Body of pancreas (tissue), 4 donors: ENCODE measurements at regions not wholly inside any gene's neighbourhood (a gene's known extent, or its start where the extent isn't known, plus 50 kb on each side); places are given as distances from the start of the nearest gene placed in this dataset.

Experiments used
- ATAC-seq: fragments of 150-250 bp; one replicate; pipeline ENCODE4 v1.9.1; 2016
- DNase-seq, 4 donors: peaks; one replicate each; pipeline ENCODE4 v3.0.0-alpha.2; 2019
- H3K27ac ChIP-seq, 4 donors: fragments of 200-600 bp; sonication (generic); 1 replicate in 3 of 4; 2 replicates in 1 of 4; pipeline versions ENCODE4 v1.5.1 to v1.6.1; 2016 to 2019; ENCODE audit warnings: mild to moderate bottlenecking in 1 of 4, mixed read lengths in 1 of 4, moderate library complexity in 1 of 4
- H3K27me3 ChIP-seq, 2 donors: fragments of 200-600 bp; sonication (generic); one replicate each; pipeline ENCODE4 v1.6.0; 2016; ENCODE audit warnings: mild to moderate bottlenecking in 1 of 2
- H3K36me3 ChIP-seq, 2 donors: fragments of 200-600 bp; sonication (generic); replicated peaks in 1 of 2; 2 replicates each; pipeline ENCODE4 v1.5.1; 2016; ENCODE audit warnings: low read depth in 2 of 2; ENCODE audit not compliant: insufficient read depth in 1 of 2
- H3K4me1 ChIP-seq: fragments of 200-600 bp; sonication (generic); one replicate; pipeline ENCODE4 v1.6.0; 2016
- H3K4me3 ChIP-seq, 2 donors: fragments of 200-600 bp; sonication (generic); 1 replicate in 1 of 2; 2 replicates in 1 of 2; pipeline ENCODE4 v1.5.1; 2016 to 2019
- H3K9me3 ChIP-seq, 3 donors: fragments of 200-600 bp; sonication (generic); 1 replicate in 2 of 3; 2 replicates in 1 of 3; pipeline ENCODE4 v1.5.1; 2016
- CTCF ChIP-seq, 7 experiments: fragments of 450-650 bp in 4 of 7; fragments of 200-600 bp in 3 of 7; sonication (generic) in 3 of 7; IDR thresholded peaks; one replicate each; pipeline ENCODE4 v1.5.1; 2016 to 2019; ENCODE audit warnings: antibody characterized with exemption in 7 of 7
- POLR2A ChIP-seq, 3 donors: fragments of 450-650 bp; IDR thresholded peaks; one replicate each; pipeline ENCODE4 v1.6.1; 2016; ENCODE audit warnings: antibody characterized with exemption in 3 of 3, mild to moderate bottlenecking in 2 of 3
- WGBS, 2 donors: methylation state at CpG; one replicate each; pipeline ENCODE4 v1.1.5; 2017; 5-methylcytosine and 5-hydroxymethylcytosine counted together
- intact Hi-C: fragments of 100-400 bp; cut with DNase I; formaldehyde crosslinking; loops from one replicate; pipeline ENCODE4 v1.15.1; 2023

GRCh38 chr20:19083136-19083621 is 129.3 kb upstream of the SLC24A3 start:
- Histone ChIP-seq H3K36me3 (no peaks in the 10 kb centered on the region), H3K27me3 (no peaks in the 10 kb centered on the region), H3K27ac (no peak overlapping the region), H3K4me3 (no peak overlapping the region), H3K4me1 (no peaks in the 10 kb centered on the region), H3K9me3 (no peaks in the 10 kb centered on the region)
- DNase-seq: no peak
- TF ChIP-seq POLR2A (IDR thresholded peaks at IDR 0.05) (no peak), CTCF (IDR thresholded peaks at IDR 0.05) (no peak)
- intact Hi-C loops: no loop called here
- no peak for ATAC-seq
- 67 to 70% methylated on average over 8 of the region's 8 CpGs for WGBS, 2 donors

GRCh38 chr20:19090332-19090731 is 122.1 kb upstream of the SLC24A3 start:
- Histone ChIP-seq H3K9me3 (no peaks in the 10 kb centered on the region), H3K27ac (no peak overlapping the region), H3K4me1 (no peaks in the 10 kb centered on the region), H3K4me3 (no peak overlapping the region), H3K36me3 (no peaks in the 10 kb centered on the region), H3K27me3 (no peaks in the 10 kb centered on the region)
- WGBS, 2 donors: 23 to 27% methylated on average over 5 of the region's 5 CpGs
- DNase-seq: no peak
- no peak for ATAC-seq
- intact Hi-C loops: no loop called here
- no peak for TF ChIP-seq CTCF (IDR thresholded peaks at IDR 0.05)
- TF ChIP-seq POLR2A (IDR thresholded peaks at IDR 0.05): no peak

GRCh38 chr20:19094959-19095541 is 117.4 kb upstream of the SLC24A3 start:
- H3K27ac ChIP-seq: no peak overlapping the region
- H3K27me3 ChIP-seq: no peaks in the 10 kb centered on the region
- no peaks in the 10 kb centered on the region for H3K36me3 ChIP-seq
- no peak overlapping the region for H3K4me3 ChIP-seq
- no peaks in the 10 kb centered on the region for H3K4me1 ChIP-seq
- intact Hi-C loops: no loop called here
- ATAC-seq (no peak), DNase-seq (no peak)
- 56 to 58% methylated on average over 5 of the region's 5 CpGs for WGBS, 2 donors
- no peaks in the 10 kb centered on the region for H3K9me3 ChIP-seq
- TF ChIP-seq POLR2A (IDR thresholded peaks at IDR 0.05): no peak
- no peak for TF ChIP-seq CTCF (IDR thresholded peaks at IDR 0.05)

GRCh38 chr20:19095762-19096161 is 116.7 kb upstream of the SLC24A3 start:
- WGBS, 2 donors: 58% methylated on average over 4 to 5 of the region's 5 CpGs
- no peaks in the 10 kb centered on the region for H3K36me3 ChIP-seq
- DNase-seq: no peak
- H3K4me1 ChIP-seq: no peaks in the 10 kb centered on the region
- intact Hi-C loops: no loop called here
- TF ChIP-seq CTCF (IDR thresholded peaks at IDR 0.05) (no peak), POLR2A (IDR thresholded peaks at IDR 0.05) (no peak)
- no peaks in the 10 kb centered on the region for H3K9me3 ChIP-seq
- H3K27ac ChIP-seq: no peak overlapping the region
- no peaks in the 10 kb centered on the region for H3K27me3 ChIP-seq
- ATAC-seq: no peak
- no peak overlapping the region for H3K4me3 ChIP-seq

GRCh38 chr20:19096843-19097242 is 115.6 kb upstream of the SLC24A3 start:
- H3K4me1 ChIP-seq: no peaks in the 10 kb centered on the region
- intact Hi-C loops: no loop called here
- TF ChIP-seq POLR2A (IDR thresholded peaks at IDR 0.05) (no peak), CTCF (IDR thresholded peaks at IDR 0.05) (no peak)
- no peaks in the 10 kb centered on the region for H3K27me3 ChIP-seq
- 92 to 100% methylated on average over 2 of the region's 2 CpGs for WGBS, 2 donors
- H3K9me3 ChIP-seq: no peaks in the 10 kb centered on the region
- no peak overlapping the region for H3K27ac ChIP-seq
- H3K4me3 ChIP-seq: no peak overlapping the region
- H3K36me3 ChIP-seq: no peaks in the 10 kb centered on the region
- no peak for DNase-seq
- ATAC-seq: no peak
